Sigmoid colon (tissue), 6 donors: ENCODE measurements at regions not wholly inside any gene's neighbourhood (a gene's known extent, or its start where the extent isn't known, plus 50 kb on each side); places are given as distances from the start of the nearest gene placed in this dataset.

Source experiments
- DNase-seq: peaks from one replicate; pipeline ENCODE4 v3.0.0-alpha.2; 2019
- H3K27ac ChIP-seq, 4 donors: fragments of 200-600 bp; sonication (generic); one replicate each; pipeline ENCODE4 v1.5.1; 2016 to 2019; ENCODE audit warnings: mild to moderate bottlenecking in 1 of 4
- H3K27me3 ChIP-seq, 3 donors: fragments of 200-600 bp; sonication (generic); one replicate each; pipeline ENCODE4 v1.5.1; 2019; ENCODE audit warnings: mild to moderate bottlenecking in 1 of 3
- H3K36me3 ChIP-seq, 4 donors: fragments of 200-600 bp; sonication (generic); one replicate each; pipeline ENCODE4 v1.5.1; 2016 to 2019
- H3K4me1 ChIP-seq, 4 donors: fragments of 200-600 bp; sonication (generic); one replicate each; pipeline ENCODE4 v1.5.1; 2017 to 2019
- H3K4me3 ChIP-seq, 4 donors: fragments of 200-600 bp; sonication (generic); one replicate each; pipeline ENCODE4 v1.5.1; 2017 to 2019; ENCODE audit warnings: mild to moderate bottlenecking in 2 of 4, moderate library complexity in 1 of 4
- H3K9me3 ChIP-seq, 4 donors: fragments of 200-600 bp in 3 of 4; sonication (generic) in 3 of 4; one replicate each; pipeline versions ENCODE4 v1.5.1 to v1.6.1; 2013 to 2019
- CTCF ChIP-seq, 4 experiments: fragments of 450-650 bp in 3 of 4; fragments of 200-600 bp in 1 of 4; IDR thresholded peaks; one replicate each; pipeline ENCODE4 v1.5.1; 2016 to 2019; ENCODE audit warnings: antibody characterized with exemption in 4 of 4, mild to moderate bottlenecking in 3 of 4, moderate library complexity in 2 of 4
- EP300 ChIP-seq, 4 donors: sonication (generic); formaldehyde crosslinking; IDR thresholded peaks; one replicate each; pipeline ENCODE4 v1.6.1; 2017; ENCODE audit warnings: antibody characterized with exemption in 4 of 4
- POLR2A ChIP-seq, 2 donors: fragments of 450-650 bp; IDR thresholded peaks; one replicate each; pipeline ENCODE4 v1.6.1; 2016; ENCODE audit warnings: antibody characterized with exemption in 2 of 2, mild to moderate bottlenecking in 2 of 2, moderate library complexity in 2 of 2
- POLR2AphosphoS5 ChIP-seq, 4 donors: sonication (generic); formaldehyde crosslinking; IDR thresholded peaks; one replicate each; pipeline ENCODE4 v1.6.1; 2017; ENCODE audit warnings: antibody characterized with exemption in 4 of 4
- WGBS, 2 donors: extraction: QIAGEN DNeasy Blood & Tissue Kit; methylation state at CpG; one replicate each; pipeline ENCODE4 v1.1.7; 2013; 5-methylcytosine and 5-hydroxymethylcytosine counted together
- intact Hi-C: fragments of 100-400 bp; cut with DNase I; formaldehyde crosslinking; loops from one replicate; pipeline ENCODE4 v1.15.1; 2023
- donor health status: healthy with polysubstance abuse.
- donor health status: healthy.

- peaks cover 0 to 14% (median 11%) of the 10 kb centered on the region in 4 donors for H3K4me1 ChIP-seq
- TF ChIP-seq POLR2AphosphoS5 (IDR thresholded peaks at IDR 0.05) (no peak), POLR2A (IDR thresholded peaks at IDR 0.05) (no peak), EP300 (IDR thresholded peaks at IDR 0.05) (no peak), CTCF (IDR thresholded peaks at IDR 0.05) (no peak)
- peak; percentile 6 for DNase-seq
- 88 to 89% methylated on average over 7 of the region's 7 CpGs for WGBS, 2 donors
- no peaks in the 10 kb centered on the region for H3K27me3 ChIP-seq
- H3K27ac ChIP-seq, result no peak overlapping the region
- intact Hi-C loops, result no loop called here
- H3K36me3 ChIP-seq, result no peaks in the 10 kb centered on the region
- no peaks in the 10 kb centered on the region for H3K9me3 ChIP-seq
- no peak overlapping the region for H3K4me3 ChIP-seq
These were observed 239.7 kb downstream of the UACA start for GRCh38 chr15:70523616-70524015.

GRCh38 chr15:70523192-70523591, 240.2 kb downstream of the UACA start:
- Histone ChIP-seq H3K27ac (no peak overlapping the region), H3K36me3 (no peaks in the 10 kb centered on the region), H3K4me1 (peaks cover 0 to 14% (median 11%) of the 10 kb centered on the region in 4 donors), H3K9me3 (no peaks in the 10 kb centered on the region), H3K4me3 (no peak overlapping the region), H3K27me3 (no peaks in the 10 kb centered on the region)
- intact Hi-C loops, result no loop called here
- WGBS, 2 donors, result 93 to 95% methylated on average over 5 of the region's 5 CpGs
- TF ChIP-seq EP300 (IDR thresholded peaks at IDR 0.05), result no peak
- peak; percentile 10 for DNase-seq

- WGBS, 2 donors, result 86 to 93% methylated on average over 5 of the region's 5 CpGs
- Histone ChIP-seq H3K4me1 (peaks cover 0 to 14% (median 11%) of the 10 kb centered on the region in 4 donors), H3K36me3 (no peaks in the 10 kb centered on the region), H3K27ac (no peak overlapping the region), H3K9me3 (no peaks in the 10 kb centered on the region), H3K27me3 (no peaks in the 10 kb centered on the region), H3K4me3 (no peak overlapping the region)
- intact Hi-C loops, result no loop called here
- no peak for DNase-seq
- no peak for TF ChIP-seq POLR2A (IDR thresholded peaks at IDR 0.05)
- TF ChIP-seq EP300 (IDR thresholded peaks at IDR 0.05), result no peak
- no peak for TF ChIP-seq POLR2AphosphoS5 (IDR thresholded peaks at IDR 0.05)
- TF ChIP-seq CTCF (IDR thresholded peaks at IDR 0.05), result no peak
These were observed 240.9 kb downstream of the UACA start for GRCh38 chr15:70522323-70522966.

GRCh38 chr15:70521576-70522322, 241.6 kb downstream of the UACA start:
- Histone ChIP-seq H3K4me3 (no peak overlapping the region), H3K4me1 (peaks cover 0 to 9% (median 8%) of the 10 kb centered on the region in 4 donors), H3K27ac (no peak overlapping the region), H3K27me3 (no peaks in the 10 kb centered on the region), H3K36me3 (no peaks in the 10 kb centered on the region), H3K9me3 (no peaks in the 10 kb centered on the region)
- no peak for TF ChIP-seq POLR2A (IDR thresholded peaks at IDR 0.05)
- no peak for TF ChIP-seq POLR2AphosphoS5 (IDR thresholded peaks at IDR 0.05)
- no peak for TF ChIP-seq EP300 (IDR thresholded peaks at IDR 0.05)
- TF ChIP-seq CTCF (IDR thresholded peaks at IDR 0.05), result no peak
- 95 to 96% methylated on average over 11 of the region's 11 CpGs for WGBS, 2 donors
- intact Hi-C loops, result no loop called here
- DNase-seq, result peak; percentile 41

GRCh38 chr15:70519616-70520015, 243.7 kb downstream of the UACA start:
- Histone ChIP-seq H3K27me3 (no peaks in the 10 kb centered on the region), H3K27ac (no peak overlapping the region), H3K4me1 (no peaks in the 10 kb centered on the region), H3K9me3 (no peaks in the 10 kb centered on the region), H3K4me3 (no peak overlapping the region), H3K36me3 (no peaks in the 10 kb centered on the region)
- TF ChIP-seq POLR2AphosphoS5 (IDR thresholded peaks at IDR 0.05), result no peak
- no peak for TF ChIP-seq CTCF (IDR thresholded peaks at IDR 0.05)
- no peak for TF ChIP-seq POLR2A (IDR thresholded peaks at IDR 0.05)
- TF ChIP-seq EP300 (IDR thresholded peaks at IDR 0.05), result no peak
- 72 to 77% methylated on average over 3 of the region's 3 CpGs for WGBS, 2 donors
- intact Hi-C loops, result no loop called here
- peak; percentile 27 for DNase-seq
